Epithelial cell of esophagus (primary cell): ENCODE measurements at regions not wholly inside any gene's neighbourhood (a gene's known extent, or its start where the extent isn't known, plus 50 kb on each side); places are given as distances from the start of the nearest gene placed in this dataset.

ENCODE experiments used
- DNase-seq: peaks from one replicate; pipeline ENCODE4 v3.0.0; 2010; ENCODE audit warnings: low read depth
- H3K4me3 ChIP-seq: 2 replicates; pipeline ENCODE4 v1.5.1; 2011; ENCODE audit warnings: mild to moderate bottlenecking, low read length, control low read depth
- CTCF ChIP-seq: IDR thresholded peaks from 2 replicates; pipeline ENCODE4 v1.5.1; 2011; ENCODE audit warnings: low read depth, mild to moderate bottlenecking, low read length, control low read depth, inconsistent platforms; ENCODE audit not compliant: insufficient read depth; ENCODE audit errors: missing control alignments

GRCh38 chr7:92926697-92927044 lies 90.3 kb upstream of the CDK6 start:
- no peak for DNase-seq
- no peak overlapping the region for H3K4me3 ChIP-seq
- no peak for TF ChIP-seq CTCF

DNA sequence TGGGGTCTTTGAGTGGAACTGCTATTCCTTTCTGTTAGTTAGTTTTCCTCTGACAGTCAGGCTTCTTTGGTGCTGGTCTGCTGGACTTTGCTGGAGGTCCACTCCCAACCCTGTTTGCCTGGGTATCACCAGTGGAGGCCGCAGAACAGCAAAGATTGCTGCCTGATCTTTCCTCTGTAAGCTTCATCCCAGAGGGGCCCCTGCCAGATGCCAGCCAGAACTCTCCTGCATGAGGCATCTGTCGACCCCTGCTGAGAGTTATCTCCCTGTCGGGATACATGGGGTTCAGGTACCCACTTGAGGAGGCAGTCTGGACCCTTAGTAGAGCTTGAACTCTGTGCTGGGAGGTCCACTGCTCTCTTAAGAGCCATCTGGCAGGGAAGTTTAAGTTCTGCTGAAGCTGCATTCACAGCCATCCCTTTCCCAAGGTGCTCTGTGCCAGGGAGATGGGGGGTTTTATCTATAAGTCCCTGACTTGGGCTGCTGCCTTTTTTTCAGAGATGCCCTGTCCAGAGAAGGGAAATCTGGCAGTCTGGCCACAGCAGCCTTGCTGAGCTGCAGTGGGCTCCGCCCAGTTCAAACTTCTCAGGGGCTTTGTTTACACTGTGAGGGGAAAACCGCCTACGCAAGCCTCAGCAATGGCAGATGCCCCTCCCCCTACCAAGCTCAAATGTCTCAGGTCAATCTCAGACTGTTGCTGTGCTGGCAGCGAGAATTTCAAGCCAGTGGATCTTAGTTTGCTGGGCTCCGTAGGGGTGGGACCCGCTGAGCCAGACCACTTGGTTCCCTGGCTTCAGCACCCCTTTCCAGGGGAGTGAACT lies 89.7 kb upstream of the CDK6 start:
- no peak for DNase-seq
- H3K4me3 ChIP-seq: no peak overlapping the region
- no peak for TF ChIP-seq CTCF

GRCh38 chr7:92924800-92925199 lies 88.4 kb upstream of the CDK6 start:
- no peak for TF ChIP-seq CTCF
- DNase-seq: no peak
- no peak overlapping the region for H3K4me3 ChIP-seq

DNA sequence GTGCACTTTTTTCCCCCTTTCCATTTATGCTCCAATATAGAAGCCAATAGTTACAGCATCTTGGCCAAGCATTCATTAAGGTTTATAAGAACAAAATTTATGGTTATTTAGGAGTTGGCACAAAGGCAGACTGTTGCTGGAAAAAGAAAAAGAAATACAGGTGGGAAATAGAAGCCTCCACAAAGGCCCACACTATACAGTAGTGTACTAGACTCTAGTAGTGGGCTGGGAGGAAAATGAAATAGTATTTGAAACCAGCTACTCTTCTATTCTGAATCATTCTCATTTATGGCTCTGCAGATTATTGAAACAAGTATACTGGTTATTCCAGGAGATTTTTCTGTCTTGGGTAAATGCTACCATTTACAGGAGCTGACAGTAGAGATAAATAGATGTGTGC lies 80.9 kb upstream of the CDK6 start:
- H3K4me3 ChIP-seq: no peak overlapping the region
- no peak for TF ChIP-seq CTCF
- no peak for DNase-seq

DNA sequence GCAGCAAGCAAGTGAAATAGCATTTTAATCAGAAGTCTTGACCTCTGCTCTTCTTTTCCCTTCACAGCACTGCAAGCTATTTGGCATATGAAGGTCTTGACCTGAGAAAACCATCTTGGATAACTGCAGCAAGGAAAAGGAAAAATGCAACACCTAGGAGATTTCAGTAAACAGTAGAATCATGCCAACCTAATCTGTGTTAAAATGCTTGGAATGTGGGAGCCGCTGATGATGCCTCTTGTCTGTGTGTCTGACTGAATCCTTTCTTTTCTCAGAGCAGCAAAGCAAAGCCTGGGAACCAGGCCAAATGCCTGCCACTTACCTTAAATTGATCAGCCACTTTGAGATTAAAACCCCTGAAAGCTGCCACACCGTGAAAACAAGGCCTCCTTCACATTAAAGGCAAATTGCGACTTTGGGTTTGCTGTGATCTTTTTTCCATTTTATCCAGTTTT lies 80.4 kb upstream of the CDK6 start:
- no peak overlapping the region for H3K4me3 ChIP-seq
- TF ChIP-seq CTCF: no peak
- DNase-seq: peak; percentile 84

DNA sequence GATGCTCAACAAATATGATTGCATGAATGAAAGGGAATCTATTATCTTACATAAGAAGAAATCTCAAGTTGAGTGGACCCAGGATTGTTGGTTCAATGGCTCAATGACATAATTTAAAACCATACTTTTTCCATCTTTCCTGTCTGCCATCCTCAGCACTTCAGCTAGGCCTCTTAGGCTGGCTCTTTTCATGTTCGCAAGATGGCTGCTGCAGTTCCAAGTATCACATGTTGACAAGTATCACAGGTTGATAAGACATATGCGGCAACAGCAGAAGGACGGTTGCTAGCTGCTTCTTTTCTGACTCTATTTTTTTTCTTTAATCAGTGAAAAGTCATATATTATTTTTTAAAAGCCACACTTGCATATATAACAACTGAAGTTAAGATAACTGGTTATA lies 79.0 kb upstream of the CDK6 start:
- DNase-seq: no peak
- no peak for TF ChIP-seq CTCF
- no peak overlapping the region for H3K4me3 ChIP-seq

DNA sequence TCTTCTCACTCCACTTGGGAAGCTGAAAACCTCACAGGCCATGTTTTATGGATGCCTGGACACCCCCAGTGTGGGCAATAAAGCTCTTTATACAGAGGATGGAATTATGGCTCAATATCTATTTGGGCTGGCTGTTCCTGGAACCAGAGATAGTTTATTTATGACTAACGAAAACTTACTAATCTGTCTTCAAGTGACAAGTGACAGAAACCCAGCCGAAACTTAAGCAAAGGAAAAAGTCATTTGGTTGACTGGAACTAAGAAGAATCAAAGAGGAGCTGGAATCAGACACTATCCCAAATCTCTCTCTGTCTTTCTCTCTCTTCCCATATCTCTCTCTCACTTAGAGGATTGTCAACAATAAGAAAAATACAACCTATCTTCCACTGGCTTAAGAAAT lies 78.3 kb upstream of the CDK6 start:
- TF ChIP-seq CTCF: no peak
- H3K4me3 ChIP-seq: no peak overlapping the region
- DNase-seq: no peak
